Smooth muscle cell (in vitro differentiated cells): ENCODE measurements at regions not wholly inside any gene's neighbourhood (a gene's known extent, or its start where the extent isn't known, plus 50 kb on each side); places are given as distances from the start of the nearest gene placed in this dataset.

Source experiments
- DNase-seq: peaks from one replicate; lab custom pipeline; 2025; ENCODE audit not compliant: unreplicated experiment; lab: John Stamatoyannopoulos, UW
- H2AFZ ChIP-seq: fragments of 200-600 bp; sonication (generic); 2 replicates; pipeline ENCODE4 v1.6.0; 2016; ENCODE audit warnings: antibody characterized with exemption, low read depth, mild to moderate bottlenecking
- H3F3A ChIP-seq: fragments of 200-600 bp; sonication (generic); 2 replicates; pipeline ENCODE4 v1.6.0; 2017; ENCODE audit warnings: antibody characterized with exemption, low read depth
- H3K27ac ChIP-seq: fragments of 200-600 bp; sonication (generic); 2 replicates; pipeline ENCODE4 v1.5.1; 2016; ENCODE audit warnings: low read depth, mild to moderate bottlenecking
- H3K27me3 ChIP-seq: fragments of 200-600 bp; sonication (generic); 2 replicates; pipeline ENCODE4 v1.6.1; 2016; ENCODE audit warnings: low read depth, mild to moderate bottlenecking
- H3K36me3 ChIP-seq: fragments of 200-600 bp; sonication (generic); 2 replicates; pipeline ENCODE4 v1.5.1; 2016; ENCODE audit warnings: low read depth
- H3K4me1 ChIP-seq: fragments of 200-600 bp; sonication (generic); 2 replicates; pipeline ENCODE4 v1.5.1; 2016; ENCODE audit warnings: low read depth
- H3K4me2 ChIP-seq: fragments of 200-600 bp; sonication (generic); 2 replicates; pipeline ENCODE4 v1.6.0; 2016; ENCODE audit warnings: mild to moderate bottlenecking
- H3K4me3 ChIP-seq: fragments of 200-600 bp; sonication (generic); 2 replicates; pipeline ENCODE4 v1.5.1; 2016; ENCODE audit warnings: mild to moderate bottlenecking
- H3K79me2 ChIP-seq: fragments of 200-600 bp; sonication (generic); 2 replicates; pipeline ENCODE4 v1.6.0; 2016; ENCODE audit warnings: low read depth, mild to moderate bottlenecking
- H3K9ac ChIP-seq: fragments of 200-600 bp; sonication (generic); 2 replicates; pipeline ENCODE4 v1.6.0; 2016; ENCODE audit warnings: low read depth
- H3K9me3 ChIP-seq: fragments of 200-600 bp; sonication (generic); replicated peaks from 2 replicates; pipeline ENCODE4 v1.5.1; 2016; ENCODE audit warnings: low read depth
- H4K20me1 ChIP-seq: fragments of 200-600 bp; sonication (generic); 2 replicates; pipeline ENCODE4 v1.6.0; 2016; ENCODE audit warnings: low read depth
- CTCF ChIP-seq: fragments of 200-600 bp; sonication (generic); IDR thresholded peaks from 2 replicates; pipeline ENCODE4 v1.5.1; 2017; ENCODE audit warnings: borderline replicate concordance, mild to moderate bottlenecking, antibody characterized with exemption; ENCODE audit not compliant: insufficient read depth, poor library complexity, severe bottlenecking
- WGBS: methylation state at CpG from one replicate; pipeline ENCODE4 v1.1.7; 2016; ENCODE audit warnings: low lambda C conversion rate; 5-methylcytosine and 5-hydroxymethylcytosine counted together

GRCh38 chr11:79925570-79925969 is 484.7 kb upstream of the TENM4 start:
- DNase-seq = no peak
- Histone ChIP-seq H3K27ac (no peak overlapping the region), H3K79me2 (no peaks in the 10 kb centered on the region), H3K9ac (no peak overlapping the region), H3F3A (no peaks in the 10 kb centered on the region), H3K27me3 (no peaks in the 10 kb centered on the region), H3K4me3 (no peak overlapping the region), H4K20me1 (no peaks in the 10 kb centered on the region), H3K9me3 (no peaks in the 10 kb centered on the region), H2AFZ (no peak overlapping the region), H3K4me2 (no peak overlapping the region), H3K36me3 (no peaks in the 10 kb centered on the region), H3K4me1 (no peaks in the 10 kb centered on the region)
- no peak for TF ChIP-seq CTCF
- WGBS = 94% methylated on average over 3 of the region's 3 CpGs

GRCh38 chr11:79922641-79923040 is 481.8 kb upstream of the TENM4 start:
- no peaks in the 10 kb centered on the region for H3K4me1 ChIP-seq
- H3K9ac ChIP-seq = no peak overlapping the region
- no peaks in the 10 kb centered on the region for H3K27me3 ChIP-seq
- H3K27ac ChIP-seq = no peak overlapping the region
- no peak overlapping the region for H3K4me2 ChIP-seq
- TF ChIP-seq CTCF = no peak
- H4K20me1 ChIP-seq = no peaks in the 10 kb centered on the region
- H2AFZ ChIP-seq = no peak overlapping the region
- WGBS = 93% methylated on average over 3 of the region's 3 CpGs
- no peaks in the 10 kb centered on the region for H3K79me2 ChIP-seq
- no peaks in the 10 kb centered on the region for H3K36me3 ChIP-seq
- no peak overlapping the region for H3K4me3 ChIP-seq
- no peaks in the 10 kb centered on the region for H3K9me3 ChIP-seq
- H3F3A ChIP-seq = no peaks in the 10 kb centered on the region
- DNase-seq = no peak

GRCh38 chr11:79920480-79920879 is 479.6 kb upstream of the TENM4 start:
- H2AFZ ChIP-seq = no peak overlapping the region
- no peak overlapping the region for H3K27ac ChIP-seq
- no peaks in the 10 kb centered on the region for H3K27me3 ChIP-seq
- H3K4me1 ChIP-seq = no peaks in the 10 kb centered on the region
- H3K9ac ChIP-seq = no peak overlapping the region
- 93% methylated on average over 1 of the region's 1 CpG for WGBS
- no peaks in the 10 kb centered on the region for H3F3A ChIP-seq
- H3K4me2 ChIP-seq = no peak overlapping the region
- no peaks in the 10 kb centered on the region for H4K20me1 ChIP-seq
- no peak for TF ChIP-seq CTCF
- no peak for DNase-seq
- H3K4me3 ChIP-seq = no peak overlapping the region
- no peaks in the 10 kb centered on the region for H3K36me3 ChIP-seq
- no peaks in the 10 kb centered on the region for H3K9me3 ChIP-seq
- no peaks in the 10 kb centered on the region for H3K79me2 ChIP-seq

- DNase-seq = no peak
- no peaks in the 10 kb centered on the region for H3F3A ChIP-seq
- H3K27ac ChIP-seq = no peak overlapping the region
- no peaks in the 10 kb centered on the region for H3K36me3 ChIP-seq
- no peak for TF ChIP-seq CTCF
- H3K4me1 ChIP-seq = no peaks in the 10 kb centered on the region
- no peak overlapping the region for H3K4me2 ChIP-seq
- no peak overlapping the region for H3K4me3 ChIP-seq
- H3K79me2 ChIP-seq = no peaks in the 10 kb centered on the region
- H3K9me3 ChIP-seq = no peaks in the 10 kb centered on the region
- no peaks in the 10 kb centered on the region for H3K27me3 ChIP-seq
- H4K20me1 ChIP-seq = no peaks in the 10 kb centered on the region
- H2AFZ ChIP-seq = no peak overlapping the region
- no peak overlapping the region for H3K9ac ChIP-seq
Observed at GRCh38 chr11:79919350-79919749, 478.5 kb upstream of the TENM4 start.
